ENCODE measurements at regions not wholly inside any gene's neighbourhood (a gene's known extent, or its start where the extent isn't known, plus 50 kb on each side); places are given as distances from the start of the nearest gene placed in this dataset.

DNA sequence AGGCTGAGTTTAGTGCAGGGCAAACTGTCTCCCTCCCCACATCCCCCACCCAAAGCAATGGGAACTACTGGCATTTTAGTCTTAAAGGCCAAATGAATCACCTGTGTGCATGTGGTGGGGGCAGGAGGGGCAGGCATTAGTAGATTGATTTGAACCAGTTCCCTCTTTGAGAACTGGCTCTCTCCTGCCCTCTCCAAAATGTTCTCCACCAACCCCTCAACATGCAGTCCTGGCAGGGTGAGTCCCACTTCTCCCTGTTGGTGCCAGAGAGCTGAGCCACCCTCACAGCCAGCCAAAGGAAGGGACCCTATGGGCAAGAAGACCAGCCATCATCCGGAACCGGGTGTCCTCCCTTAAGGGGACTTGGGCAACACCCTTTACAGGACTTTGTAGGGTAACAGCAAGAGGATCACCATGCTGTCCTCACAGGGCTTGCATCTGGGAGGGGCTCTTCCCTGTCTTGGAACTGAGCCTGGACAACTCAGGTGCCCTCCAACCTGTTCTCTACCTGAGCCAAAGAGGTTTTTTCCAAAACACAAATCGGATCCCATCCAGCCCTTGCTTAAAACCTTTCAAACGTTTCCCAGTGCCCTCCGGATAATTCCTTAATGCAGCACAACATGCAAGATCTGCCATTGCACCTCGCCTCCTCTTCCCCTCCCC lies 80.6 kb downstream of the MRPL14 start:
- TF ChIP-seq, protein P1, sequence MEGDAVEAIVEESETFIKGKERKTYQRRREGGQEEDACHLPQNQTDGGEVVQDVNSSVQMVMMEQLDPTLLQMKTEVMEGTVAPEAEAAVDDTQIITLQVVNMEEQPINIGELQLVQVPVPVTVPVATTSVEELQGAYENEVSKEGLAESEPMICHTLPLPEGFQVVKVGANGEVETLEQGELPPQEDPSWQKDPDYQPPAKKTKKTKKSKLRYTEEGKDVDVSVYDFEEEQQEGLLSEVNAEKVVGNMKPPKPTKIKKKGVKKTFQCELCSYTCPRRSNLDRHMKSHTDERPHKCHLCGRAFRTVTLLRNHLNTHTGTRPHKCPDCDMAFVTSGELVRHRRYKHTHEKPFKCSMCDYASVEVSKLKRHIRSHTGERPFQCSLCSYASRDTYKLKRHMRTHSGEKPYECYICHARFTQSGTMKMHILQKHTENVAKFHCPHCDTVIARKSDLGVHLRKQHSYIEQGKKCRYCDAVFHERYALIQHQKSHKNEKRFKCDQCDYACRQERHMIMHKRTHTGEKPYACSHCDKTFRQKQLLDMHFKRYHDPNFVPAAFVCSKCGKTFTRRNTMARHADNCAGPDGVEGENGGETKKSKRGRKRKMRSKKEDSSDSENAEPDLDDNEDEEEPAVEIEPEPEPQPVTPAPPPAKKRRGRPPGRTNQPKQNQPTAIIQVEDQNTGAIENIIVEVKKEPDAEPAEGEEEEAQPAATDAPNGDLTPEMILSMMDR (conservative IDR thresholded peaks at IDR 0.05; ENCODE audit: low read length), result no peak
- TF ChIP-seq EZH2phosphoT487 (IDR thresholded peaks at IDR 0.05; ENCODE audit: borderline replicate concordance), result no peak
